ENCODE measurements at regions not wholly inside any gene's neighbourhood (a gene's known extent, or its start where the extent isn't known, plus 50 kb on each side); places are given as distances from the start of the nearest gene placed in this dataset.

DNA sequence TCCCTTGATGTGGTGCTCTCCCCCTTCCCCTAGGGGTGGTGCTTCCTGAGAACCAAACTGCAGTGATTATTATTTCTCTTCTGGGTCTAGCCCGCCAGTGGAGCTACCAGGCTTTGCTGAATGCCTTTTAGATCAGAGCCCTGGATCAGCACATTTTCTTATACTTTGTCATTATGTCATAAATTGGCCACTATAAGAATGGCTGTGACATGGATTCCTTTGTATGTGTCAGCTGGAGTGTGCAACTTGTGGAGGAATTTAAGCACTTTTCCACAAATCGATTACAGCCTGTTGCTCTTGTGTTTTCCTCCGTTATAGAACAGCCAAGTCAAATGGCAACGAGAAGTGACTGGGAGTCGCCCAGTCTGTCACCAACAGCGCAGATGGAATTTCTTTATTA is 273.3 kb downstream of the DUSP10 start:
- Histone ChIP-seq H3K79me2 (ENCODE audit: insufficient read depth, low read length) (no peaks in the 10 kb centered on the region), H3K27me3 (ENCODE audit: control insufficient read depth in 1 of 2, insufficient read depth in 2 of 2, low read length in 2 of 2) (no peaks in the 10 kb centered on the region), H2AFZ (ENCODE audit: low read length) (no peak overlapping the region), H3K4me3 (replicated peaks in 1 of 3; ENCODE audit: insufficient read depth in 1 of 3, low read depth in 2 of 3, low read length in 3 of 3) (no peak overlapping the region), H3K36me3 (replicated peaks in 1 of 2; ENCODE audit: control insufficient read depth in 1 of 2, insufficient read depth in 2 of 2, low read length in 2 of 2) (no peaks in the 10 kb centered on the region), H3K9ac (ENCODE audit: insufficient read depth, low read depth, low read length) (no peak overlapping the region), H4K20me1 (ENCODE audit: insufficient read depth, low read length) (no peaks in the 10 kb centered on the region), H3K9me3 (ENCODE audit: low read length) (no peaks in the 10 kb centered on the region), H3K4me2 (ENCODE audit: low read depth, low read length) (no peak overlapping the region), H3K27ac (ENCODE audit: extremely low read length, insufficient read depth, low read length) (no peak overlapping the region), H3K4me1 (ENCODE audit: insufficient read depth, low read length) (no peaks in the 10 kb centered on the region)
- ChIA-PET CTCF (ENCODE audit: low intra/inter-chr PET ratio, low total read pairs) (no interaction called here), POLR2A (no interaction called here)
- BruUV-seq (replicated peaks) = no TSS peak
- in situ Hi-C loops (cut with HindIII; ENCODE audit: extremely low pct_ligation_motif_present, low pct_unique_long_range_greater_than_20kb) = no loop called here
- 0% methylated on average over 6 of the region's 6 CpGs for WGBS (ENCODE audit: low lambda C conversion rate)
- intact Hi-C loops (cut with micrococcal nuclease; ENCODE audit: unreplicated experiment) = no loop called here
- DNase-seq (ENCODE audit: low spot score) (no peak), FAIRE-seq (no peak), ATAC-seq (no peak)
- TF ChIP-seq ZFP36L2 (CRISPR knock-in tag; IDR thresholded peaks at IDR 0.05) = no peak
- no peak for TF ChIP-seq ZNF276 (CRISPR knock-in tag; IDR thresholded peaks at IDR 0.05; ENCODE audit: low read depth)
- TF ChIP-seq ZFP36 (IDR thresholded peaks at IDR 0.05; ENCODE audit: borderline replicate concordance, low read depth, low read length, partially characterized antibody) = no peak
- no peak for TF ChIP-seq ELK4 (CRISPR knock-in tag; IDR thresholded peaks at IDR 0.05; ENCODE audit: borderline replicate concordance)
- no peak for TF ChIP-seq ZNF354B (CRISPR knock-in tag; IDR thresholded peaks at IDR 0.05)
- TF ChIP-seq KMT2B (CRISPR knock-in tag; IDR thresholded peaks at IDR 0.05) = no peak
- no peak for TF ChIP-seq MAX (IDR thresholded peaks at IDR 0.05)
- TF ChIP-seq ZNF543 (CRISPR knock-in tag; IDR thresholded peaks at IDR 0.05) = no peak
- TF ChIP-seq SMAD9 (CRISPR knock-in tag; IDR thresholded peaks at IDR 0.05) = no peak
- TF ChIP-seq ZNF251 (CRISPR knock-in tag; IDR thresholded peaks at IDR 0.05) = no peak
- no peak for TF ChIP-seq ZNF569 (CRISPR knock-in tag; IDR thresholded peaks at IDR 0.05; ENCODE audit: borderline replicate concordance)
- TF ChIP-seq MAF1 (CRISPR knock-in tag; IDR thresholded peaks at IDR 0.05; ENCODE audit: borderline replicate concordance) = no peak
- TF ChIP-seq CBX1 (IDR thresholded peaks at IDR 0.05; ENCODE audit: low read depth) = no peak

Data from HepG2 (cell line).